Thoracic aorta (tissue), 2 donors: ENCODE measurements at regions not wholly inside any gene's neighbourhood (a gene's known extent, or its start where the extent isn't known, plus 50 kb on each side); places are given as distances from the start of the nearest gene placed in this dataset.

ENCODE experiments used
- ATAC-seq: fragments of 150-250 bp; one replicate; pipeline ENCODE4 v1.8.0; 2017; ENCODE audit warnings: low read depth; ENCODE audit not compliant: insufficient number of reproducible peaks, low FRiP score
- DNase-seq: peaks from one replicate; pipeline ENCODE4 v3.0.0-alpha.2; 2020; ENCODE audit warnings: low spot score
- H3K27ac ChIP-seq, 2 donors: fragments of 200-600 bp; sonication (generic); 1 replicate in 1 of 2; 2 replicates in 1 of 2; pipeline ENCODE4 v1.5.1; 2016; ENCODE audit warnings: mild to moderate bottlenecking in 2 of 2, moderate library complexity in 2 of 2
- H3K27me3 ChIP-seq: fragments of 200-600 bp; sonication (generic); replicated peaks from 2 replicates; pipeline ENCODE4 v1.6.0; 2016; ENCODE audit warnings: mild to moderate bottlenecking; ENCODE audit not compliant: insufficient read depth
- H3K36me3 ChIP-seq: fragments of 200-600 bp; sonication (generic); one replicate; pipeline ENCODE4 v1.5.1; 2016
- H3K4me1 ChIP-seq, 2 donors: fragments of 200-600 bp; sonication (generic); 1 replicate in 1 of 2; 2 replicates in 1 of 2; pipeline versions ENCODE4 v1.5.1 to v1.6.0; 2016; ENCODE audit warnings: low read depth in 2 of 2, mild to moderate bottlenecking in 1 of 2; ENCODE audit not compliant: control insufficient read depth in 1 of 2
- H3K4me3 ChIP-seq: fragments of 200-600 bp; sonication (generic); 2 replicates; pipeline ENCODE4 v1.5.1; 2016; ENCODE audit warnings: mild to moderate bottlenecking
- H3K9me3 ChIP-seq: fragments of 200-600 bp; sonication (generic); 2 replicates; pipeline ENCODE4 v1.5.1; 2016
- TF ChIP-seq, protein P1 (sequence below): fragments of 200-600 bp; sonication (generic); IDR thresholded peaks from one replicate; pipeline ENCODE4 v1.5.1; 2019; ENCODE audit warnings: antibody characterized with exemption

DNA sequence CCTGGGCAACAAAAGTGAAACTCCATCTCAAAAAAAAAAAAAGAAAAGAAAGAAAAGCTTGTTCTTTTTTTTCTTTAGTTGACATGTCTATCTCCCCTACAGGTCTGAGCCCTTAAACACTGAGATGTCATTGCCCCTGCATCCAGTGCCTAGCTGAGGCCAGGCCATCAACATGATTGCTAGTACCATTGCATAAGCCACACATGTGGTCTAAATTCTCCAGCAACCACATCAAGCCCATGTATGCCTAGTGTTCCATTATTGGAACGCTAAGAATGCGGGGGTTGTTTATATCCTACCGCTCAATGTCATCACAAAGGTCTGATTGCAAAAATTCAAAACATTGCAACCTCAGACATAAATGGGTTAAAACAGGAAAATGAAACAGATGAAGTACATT, 62.7 kb downstream of the NPTX2 start:
- no peaks in the 10 kb centered on the region for H3K4me1 ChIP-seq
- H3K27ac ChIP-seq = no peak overlapping the region
- H3K27me3 ChIP-seq = no peaks in the 10 kb centered on the region
- TF ChIP-seq, protein P1, sequence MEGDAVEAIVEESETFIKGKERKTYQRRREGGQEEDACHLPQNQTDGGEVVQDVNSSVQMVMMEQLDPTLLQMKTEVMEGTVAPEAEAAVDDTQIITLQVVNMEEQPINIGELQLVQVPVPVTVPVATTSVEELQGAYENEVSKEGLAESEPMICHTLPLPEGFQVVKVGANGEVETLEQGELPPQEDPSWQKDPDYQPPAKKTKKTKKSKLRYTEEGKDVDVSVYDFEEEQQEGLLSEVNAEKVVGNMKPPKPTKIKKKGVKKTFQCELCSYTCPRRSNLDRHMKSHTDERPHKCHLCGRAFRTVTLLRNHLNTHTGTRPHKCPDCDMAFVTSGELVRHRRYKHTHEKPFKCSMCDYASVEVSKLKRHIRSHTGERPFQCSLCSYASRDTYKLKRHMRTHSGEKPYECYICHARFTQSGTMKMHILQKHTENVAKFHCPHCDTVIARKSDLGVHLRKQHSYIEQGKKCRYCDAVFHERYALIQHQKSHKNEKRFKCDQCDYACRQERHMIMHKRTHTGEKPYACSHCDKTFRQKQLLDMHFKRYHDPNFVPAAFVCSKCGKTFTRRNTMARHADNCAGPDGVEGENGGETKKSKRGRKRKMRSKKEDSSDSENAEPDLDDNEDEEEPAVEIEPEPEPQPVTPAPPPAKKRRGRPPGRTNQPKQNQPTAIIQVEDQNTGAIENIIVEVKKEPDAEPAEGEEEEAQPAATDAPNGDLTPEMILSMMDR = no peak
- no peak overlapping the region for H3K4me3 ChIP-seq
- ATAC-seq (no peak), DNase-seq (no peak)
- no peaks in the 10 kb centered on the region for H3K9me3 ChIP-seq
- H3K36me3 ChIP-seq = no peaks in the 10 kb centered on the region

DNA sequence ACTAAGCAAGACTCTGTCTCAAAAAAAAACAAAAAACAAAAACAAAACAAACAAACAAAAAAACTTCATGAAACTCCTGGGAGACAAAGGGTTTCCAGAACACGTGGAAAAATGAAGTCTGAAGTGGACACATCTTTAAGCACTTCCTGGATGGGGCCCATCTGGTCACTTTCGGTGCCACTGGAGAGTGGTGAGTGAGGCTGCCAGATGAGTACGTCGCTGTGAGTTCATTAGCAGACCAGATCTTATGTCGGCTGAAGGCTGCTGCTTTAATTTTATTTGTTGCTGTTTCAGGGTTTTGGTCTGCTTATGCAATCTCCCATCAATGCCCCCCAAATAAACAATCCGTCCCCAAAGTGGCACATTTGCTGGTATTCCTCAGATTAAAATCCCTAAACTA, 64.4 kb downstream of the NPTX2 start:
- H3K4me1 ChIP-seq = no peaks in the 10 kb centered on the region
- no peaks in the 10 kb centered on the region for H3K9me3 ChIP-seq
- TF ChIP-seq, protein P1 = no peak
- no peak overlapping the region for H3K27ac ChIP-seq
- no peaks in the 10 kb centered on the region for H3K36me3 ChIP-seq
- no peak overlapping the region for H3K4me3 ChIP-seq
- no peak for DNase-seq
- H3K27me3 ChIP-seq = no peaks in the 10 kb centered on the region
- ATAC-seq = no peak

DNA sequence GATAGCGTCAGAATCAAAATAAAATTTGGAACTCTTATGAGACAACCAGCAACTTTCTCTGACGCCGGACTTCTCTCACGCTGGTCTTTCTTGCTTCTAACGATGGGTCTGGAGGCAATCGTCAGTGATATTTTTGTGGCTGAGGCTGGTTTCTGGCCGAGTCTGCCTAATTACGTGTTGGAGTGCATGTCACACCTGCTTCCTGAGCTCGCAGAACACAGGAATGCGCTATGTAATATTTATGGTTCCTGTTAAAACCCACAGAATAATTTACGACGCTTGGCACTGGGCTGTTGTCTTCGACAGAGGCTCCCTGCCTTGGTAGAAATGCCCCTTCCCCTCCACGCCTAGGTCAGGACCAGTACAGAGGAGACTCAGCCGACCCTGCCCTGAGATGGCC, 64.9 kb downstream of the NPTX2 start:
- Histone ChIP-seq H3K27me3 (no peaks in the 10 kb centered on the region), H3K9me3 (no peaks in the 10 kb centered on the region), H3K4me1 (no peaks in the 10 kb centered on the region), H3K27ac (no peak overlapping the region), H3K4me3 (no peak overlapping the region), H3K36me3 (no peaks in the 10 kb centered on the region)
- no peak for DNase-seq
- ATAC-seq = no peak
- TF ChIP-seq, protein P1 = no peak

DNA sequence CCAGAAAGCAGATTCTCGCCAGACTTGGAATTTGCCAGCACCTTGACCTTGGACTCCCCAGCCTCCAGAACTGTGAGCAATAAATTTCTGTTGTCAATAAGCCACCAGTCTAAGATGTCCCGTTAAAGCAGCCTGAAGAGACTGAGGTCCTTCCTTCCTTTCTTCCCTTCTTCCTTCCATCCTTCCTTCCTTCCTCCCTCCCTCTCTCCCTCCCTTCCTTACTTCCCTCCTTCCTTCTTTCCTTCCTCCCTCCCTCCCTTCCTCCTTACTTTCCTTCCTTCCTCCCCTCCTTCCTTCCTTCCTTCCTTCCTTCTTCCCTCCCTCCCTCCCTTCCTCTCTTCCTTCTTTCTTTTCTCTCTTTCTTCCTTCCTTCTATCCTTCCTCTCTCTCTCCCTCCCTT, 66.4 kb downstream of the NPTX2 start:
- TF ChIP-seq, protein P1 = no peak
- H3K9me3 ChIP-seq = no peaks in the 10 kb centered on the region
- H3K36me3 ChIP-seq = no peaks in the 10 kb centered on the region

DNA sequence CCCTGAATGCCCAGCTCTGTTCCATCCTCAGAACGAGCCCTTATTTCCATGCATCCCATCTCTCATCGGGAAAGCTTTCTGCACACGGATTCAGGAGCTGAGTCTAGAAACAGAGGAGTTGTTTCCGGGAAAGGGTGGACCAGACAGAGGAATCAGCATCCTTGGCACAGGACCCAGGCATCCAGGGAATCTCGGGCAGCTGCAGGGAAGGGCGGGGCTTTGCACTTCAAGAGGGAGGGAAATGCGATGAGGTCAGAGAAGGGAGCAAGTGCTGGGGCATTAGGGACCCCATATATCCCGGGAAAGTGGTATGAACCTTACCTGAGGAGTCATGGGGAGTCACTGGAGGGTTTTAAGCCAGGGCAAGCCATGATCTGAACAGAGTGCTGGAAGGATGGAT, 68.5 kb downstream of the NPTX2 start:
- TF ChIP-seq, protein P1 = no peak
- H3K9me3 ChIP-seq = no peaks in the 10 kb centered on the region
- no peak overlapping the region for H3K27ac ChIP-seq
- ATAC-seq (no peak), DNase-seq (no peak)
- H3K36me3 ChIP-seq = no peaks in the 10 kb centered on the region
- H3K4me1 ChIP-seq = no peaks in the 10 kb centered on the region
- H3K27me3 ChIP-seq = no peaks in the 10 kb centered on the region
- no peak overlapping the region for H3K4me3 ChIP-seq

More for the DNA sequence above, 66.4 kb downstream of the NPTX2 start:
- H3K4me3 ChIP-seq = no peak overlapping the region
- DNase-seq (no peak), ATAC-seq (no peak)
- H3K27ac ChIP-seq = no peak overlapping the region
- H3K4me1 ChIP-seq = no peaks in the 10 kb centered on the region
- H3K27me3 ChIP-seq = no peaks in the 10 kb centered on the region
